PFSK-1 (cell line): ENCODE measurements at regions not wholly inside any gene's neighbourhood (a gene's known extent, or its start where the extent isn't known, plus 50 kb on each side); places are given as distances from the start of the nearest gene placed in this dataset.

Experiments
- POLR2AphosphoS5 ChIP-seq: IDR thresholded peaks from 2 replicates; pipeline ENCODE4 v1.6.1; 2012; ENCODE audit warnings: low read depth, mild to moderate bottlenecking, control low read depth, low read length, moderate library complexity
- REST ChIP-seq, 2 experiments: IDR thresholded peaks; 2 replicates each; pipeline versions ENCODE4 v1.6.1 to v1.8.0; 2011 to 2012; ENCODE audit warnings: low read depth in 2 of 2, low read length in 2 of 2, control low read depth in 1 of 2, inconsistent platforms in 1 of 2, mild to moderate bottlenecking in 1 of 2, moderate library complexity in 1 of 2; ENCODE audit not compliant: insufficient read depth in 1 of 2
- SIN3A ChIP-seq: IDR thresholded peaks from 2 replicates; pipeline ENCODE4 v1.6.1; 2012; ENCODE audit warnings: mild to moderate bottlenecking, low read length, moderate library complexity, borderline replicate concordance; ENCODE audit not compliant: insufficient read depth
- TAF1 ChIP-seq: IDR thresholded peaks from 2 replicates; pipeline ENCODE4 v1.6.1; 2012; ENCODE audit warnings: low read length, control low read depth, borderline replicate concordance; ENCODE audit not compliant: insufficient read depth

GRCh38 chr3:33958661-33959060, 160.2 kb downstream of the PDCD6IP start:
- TF ChIP-seq SIN3A (no peak), POLR2AphosphoS5 (no peak), TAF1 (no peak), REST (IDR thresholded peaks at IDR 0.05; ENCODE audit: insufficient read depth in 1 of 2, low read depth in 2 of 2, low read length in 2 of 2) (no peak)
